MM.1S (cell line): ENCODE measurements at regions not wholly inside any gene's neighbourhood (a gene's known extent, or its start where the extent isn't known, plus 50 kb on each side); places are given as distances from the start of the nearest gene placed in this dataset.

Source experiments
- DNase-seq: peaks from one replicate; pipeline ENCODE4 v3.0.0-alpha.2; 2015
- H2AFZ ChIP-seq: fragments of 300-600 bp; sonication (generic); 2 replicates; pipeline ENCODE4 v1.6.0; 2016; ENCODE audit warnings: antibody characterized with exemption, low read length
- H3F3A ChIP-seq: fragments of 300-600 bp; sonication (generic); 2 replicates; pipeline ENCODE4 v1.6.1; 2016; ENCODE audit warnings: mild to moderate bottlenecking, antibody characterized with exemption, low read length, moderate library complexity, mixed read lengths; ENCODE audit not compliant: insufficient read depth
- H3K27ac ChIP-seq: fragments of 300-600 bp; sonication (generic); 2 replicates; pipeline ENCODE4 v1.5.1; 2016; ENCODE audit warnings: mild to moderate bottlenecking, low read length
- H3K27me3 ChIP-seq: fragments of 300-600 bp; sonication (generic); replicated peaks from 2 replicates; pipeline ENCODE4 v1.6.0; 2016; ENCODE audit warnings: low read length; ENCODE audit not compliant: insufficient read depth
- H3K36me3 ChIP-seq: fragments of 300-600 bp; sonication (generic); replicated peaks from 2 replicates; pipeline ENCODE4 v1.6.1; 2016; ENCODE audit warnings: mild to moderate bottlenecking, low read length, mixed read lengths; ENCODE audit not compliant: insufficient read depth
- H3K4me1 ChIP-seq: fragments of 300-600 bp; sonication (generic); 2 replicates; pipeline ENCODE4 v1.6.1; 2016; ENCODE audit warnings: low read length, mixed read lengths
- H3K4me2 ChIP-seq: fragments of 300-600 bp; sonication (generic); 2 replicates; pipeline ENCODE4 v1.6.0; 2016; ENCODE audit warnings: low read depth, low read length
- H3K4me3 ChIP-seq: fragments of 300-600 bp; sonication (generic); 2 replicates; pipeline ENCODE4 v1.5.1; 2016; ENCODE audit warnings: low read length, mixed read lengths
- H3K79me2 ChIP-seq: fragments of 300-600 bp; sonication (generic); 2 replicates; pipeline ENCODE4 v1.6.1; 2016; ENCODE audit warnings: mixed run types, low read length, mixed read lengths
- H3K9ac ChIP-seq: fragments of 300-600 bp; sonication (generic); 2 replicates; pipeline ENCODE4 v1.6.1; 2016; ENCODE audit warnings: low read length, mixed read lengths
- H3K9me2 ChIP-seq: fragments of 300-600 bp; sonication (generic); replicated peaks from 2 replicates; pipeline ENCODE4 v1.6.1; 2016; ENCODE audit warnings: mild to moderate bottlenecking, low read length, mixed read lengths; ENCODE audit not compliant: insufficient read depth
- H3K9me3 ChIP-seq: fragments of 300-600 bp; sonication (generic); replicated peaks from 2 replicates; pipeline ENCODE4 v1.6.1; 2016; ENCODE audit warnings: mild to moderate bottlenecking, low read length, mixed read lengths; ENCODE audit not compliant: insufficient read depth
- H4K20me1 ChIP-seq: fragments of 300-600 bp; sonication (generic); 2 replicates; pipeline ENCODE4 v1.6.1; 2016; ENCODE audit warnings: mild to moderate bottlenecking, low read length, moderate library complexity, mixed read lengths; ENCODE audit not compliant: insufficient read depth
- EZH2 ChIP-seq: fragments of 300-600 bp; sonication (generic); optimal IDR thresholded peaks from 2 replicates; pipeline ENCODE3; 2017; ENCODE audit warnings: low read depth, mild to moderate bottlenecking, antibody characterized with exemption, low read length, mixed read lengths
- EZH2phosphoT487 ChIP-seq: fragments of 300-600 bp; sonication (generic); IDR thresholded peaks from 2 replicates; pipeline ENCODE4 v1.6.1; 2018; ENCODE audit warnings: antibody characterized with exemption, low read length
- TF ChIP-seq, protein P1 (sequence below): fragments of 300-600 bp; sonication (generic); IDR thresholded peaks from 2 replicates; pipeline ENCODE4 v1.5.1; 2016; ENCODE audit warnings: antibody characterized with exemption, low read length, mixed read lengths

DNA sequence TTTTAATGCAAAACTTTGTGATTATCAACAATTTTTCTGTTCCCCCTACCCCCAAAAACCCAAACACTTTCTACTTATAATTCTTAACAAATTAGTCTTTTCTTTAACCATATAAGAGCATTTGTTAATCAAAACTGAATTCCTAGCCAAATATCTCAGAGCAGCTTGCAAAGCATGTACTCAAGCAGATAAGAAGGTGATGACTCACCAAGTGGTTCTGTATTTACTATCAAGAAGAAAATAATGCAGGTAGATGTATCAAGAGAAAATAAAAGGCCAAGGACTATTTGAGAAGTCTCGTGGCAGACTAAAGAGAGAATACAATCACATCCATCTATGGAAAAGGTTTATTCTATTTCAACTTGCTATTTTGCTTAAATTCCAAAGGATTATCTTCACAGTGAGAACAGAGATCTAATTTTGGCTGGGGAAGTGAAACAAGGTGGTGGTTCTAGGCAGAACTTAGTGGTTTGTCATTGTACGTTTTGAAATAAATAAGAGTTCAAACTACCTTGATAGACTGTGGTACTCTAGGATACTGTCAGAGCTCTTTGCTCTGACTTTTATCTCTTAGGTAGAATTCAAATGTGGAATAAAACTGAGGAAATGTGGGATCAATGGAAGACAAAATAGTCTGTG is 94.7 kb upstream of the NRIP1 start:
- Histone ChIP-seq H3K4me2 (0 out of 2 replicates have a peak overlapping the region, but pooled peaks have one; percentile 8), H4K20me1 (no peaks in the 10 kb centered on the region), H3K4me3 (no peak overlapping the region), H3K4me1 (0 out of 2 replicates have a peak, but pooled peaks cover 7% of the 10 kb centered on the region), H2AFZ (no peak overlapping the region), H3K9ac (no peak overlapping the region), H3K27me3 (no peaks in the 10 kb centered on the region), H3K9me2 (no peaks in the 10 kb centered on the region), H3K27ac (0 out of 2 replicates have a peak overlapping the region, but pooled peaks have one; percentile 0), H3K79me2 (no peaks in the 10 kb centered on the region), H3K36me3 (no peaks in the 10 kb centered on the region), H3F3A (no peaks in the 10 kb centered on the region), H3K9me3 (no peaks in the 10 kb centered on the region)
- DNase-seq = peak; percentile 12
- no peak for TF ChIP-seq EZH2
- TF ChIP-seq, protein P1, sequence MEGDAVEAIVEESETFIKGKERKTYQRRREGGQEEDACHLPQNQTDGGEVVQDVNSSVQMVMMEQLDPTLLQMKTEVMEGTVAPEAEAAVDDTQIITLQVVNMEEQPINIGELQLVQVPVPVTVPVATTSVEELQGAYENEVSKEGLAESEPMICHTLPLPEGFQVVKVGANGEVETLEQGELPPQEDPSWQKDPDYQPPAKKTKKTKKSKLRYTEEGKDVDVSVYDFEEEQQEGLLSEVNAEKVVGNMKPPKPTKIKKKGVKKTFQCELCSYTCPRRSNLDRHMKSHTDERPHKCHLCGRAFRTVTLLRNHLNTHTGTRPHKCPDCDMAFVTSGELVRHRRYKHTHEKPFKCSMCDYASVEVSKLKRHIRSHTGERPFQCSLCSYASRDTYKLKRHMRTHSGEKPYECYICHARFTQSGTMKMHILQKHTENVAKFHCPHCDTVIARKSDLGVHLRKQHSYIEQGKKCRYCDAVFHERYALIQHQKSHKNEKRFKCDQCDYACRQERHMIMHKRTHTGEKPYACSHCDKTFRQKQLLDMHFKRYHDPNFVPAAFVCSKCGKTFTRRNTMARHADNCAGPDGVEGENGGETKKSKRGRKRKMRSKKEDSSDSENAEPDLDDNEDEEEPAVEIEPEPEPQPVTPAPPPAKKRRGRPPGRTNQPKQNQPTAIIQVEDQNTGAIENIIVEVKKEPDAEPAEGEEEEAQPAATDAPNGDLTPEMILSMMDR = no peak
- TF ChIP-seq EZH2phosphoT487 = no peak

GRCh38 chr21:15160136-15160535 is 95.3 kb upstream of the NRIP1 start:
- Histone ChIP-seq H3K4me1 (0 out of 2 replicates have a peak, but pooled peaks cover 7% of the 10 kb centered on the region), H3K36me3 (no peaks in the 10 kb centered on the region), H2AFZ (no peak overlapping the region), H3F3A (no peaks in the 10 kb centered on the region), H3K4me3 (no peak overlapping the region), H3K27me3 (no peaks in the 10 kb centered on the region), H3K9ac (no peak overlapping the region), H3K4me2 (no peak overlapping the region), H3K9me2 (no peaks in the 10 kb centered on the region), H3K27ac (no peak overlapping the region), H4K20me1 (no peaks in the 10 kb centered on the region), H3K9me3 (no peaks in the 10 kb centered on the region), H3K79me2 (no peaks in the 10 kb centered on the region)
- no peak for DNase-seq
- TF ChIP-seq EZH2 (no peak), EZH2phosphoT487 (no peak)
- TF ChIP-seq, protein P1 = no peak

- Histone ChIP-seq H3K36me3 (no peaks in the 10 kb centered on the region), H3K4me3 (no peak overlapping the region), H2AFZ (no peak overlapping the region), H3K9ac (no peak overlapping the region), H4K20me1 (no peaks in the 10 kb centered on the region), H3K27me3 (no peaks in the 10 kb centered on the region), H3K27ac (no peak overlapping the region), H3K4me2 (no peak overlapping the region), H3K9me3 (no peaks in the 10 kb centered on the region), H3K9me2 (no peaks in the 10 kb centered on the region), H3K4me1 (0 out of 2 replicates have a peak, but pooled peaks cover 7% of the 10 kb centered on the region), H3K79me2 (no peaks in the 10 kb centered on the region), H3F3A (no peaks in the 10 kb centered on the region)
- no peak for DNase-seq
- TF ChIP-seq, protein P1 = no peak
- no peak for TF ChIP-seq EZH2phosphoT487
- TF ChIP-seq EZH2 = no peak
Measured at GRCh38 chr21:15162921-15163320, 98.1 kb upstream of the NRIP1 start.
